Heart left ventricle (tissue), 16 donors: ENCODE measurements at regions not wholly inside any gene's neighbourhood (a gene's known extent, or its start where the extent isn't known, plus 50 kb on each side); places are given as distances from the start of the nearest gene placed in this dataset.

Experiments
- ATAC-seq, 4 donors: fragments of 200-7000 bp; cut with Tn5 transposase; one replicate each; pipeline ENCODE4 v1.9.1; 2020 to 2022; ENCODE audit warnings: moderate library complexity in 4 of 4, mild to moderate bottlenecking in 3 of 4, moderate number of reproducible peaks in 1 of 4
- DNase-seq, 5 donors: peaks; one replicate each; pipeline ENCODE4 v3.0.0-alpha.2; 2020
- H3K27ac ChIP-seq, 12 donors: fragments of 200-600 bp; sonication (generic) in 4 of 12; one replicate each; pipeline versions ENCODE4 v1.5.0 to v1.8.0; 2016 to 2022; ENCODE audit warnings: mild to moderate bottlenecking in 2 of 12
- H3K27me3 ChIP-seq, 9 donors: fragments of 200-600 bp; sonication (generic) in 2 of 9; one replicate each; pipeline versions ENCODE4 v1.5.1 to v1.8.0; 2016 to 2022; ENCODE audit warnings: mild to moderate bottlenecking in 3 of 9
- H3K36me3 ChIP-seq, 9 donors: fragments of 200-600 bp; sonication (generic) in 2 of 9; one replicate each; pipeline versions ENCODE4 v1.5.0 to v1.8.0; 2018 to 2022; ENCODE audit warnings: mild to moderate bottlenecking in 2 of 9
- H3K4me1 ChIP-seq, 12 donors: fragments of 200-600 bp; sonication (generic) in 4 of 12; one replicate each; pipeline versions ENCODE4 v1.5.0 to v1.8.0; 2016 to 2022; ENCODE audit warnings: mild to moderate bottlenecking in 3 of 12
- H3K4me3 ChIP-seq, 12 donors: fragments of 200-600 bp; sonication (generic) in 4 of 12; one replicate each; pipeline versions ENCODE4 v1.5.0 to v1.8.0; 2017 to 2022; ENCODE audit warnings: mild to moderate bottlenecking in 9 of 12, moderate library complexity in 4 of 12
- H3K9me3 ChIP-seq, 12 donors: fragments of 200-600 bp; sonication (generic) in 4 of 12; one replicate each; pipeline versions ENCODE4 v1.5.0 to v1.8.0; 2016 to 2022; ENCODE audit warnings: mild to moderate bottlenecking in 1 of 12
- CTCF ChIP-seq, 12 donors: fragments of 200-600 bp; sonication (generic) in 4 of 12; IDR thresholded peaks; one replicate each; pipeline versions ENCODE4 v1.5.0 to v1.8.0; 2018 to 2022; ENCODE audit warnings: antibody characterized with exemption in 12 of 12, mild to moderate bottlenecking in 5 of 12
- POLR2A ChIP-seq, 2 donors: fragments of 450-650 bp; IDR thresholded peaks; one replicate each; pipeline ENCODE4 v1.6.1; 2017; ENCODE audit warnings: antibody characterized with exemption in 2 of 2, mild to moderate bottlenecking in 2 of 2, moderate library complexity in 2 of 2
- WGBS, 4 donors: extraction: QIAGEN DNeasy Blood & Tissue Kit in 2 of 4; methylation state at CpG; one replicate each; pipeline versions ENCODE4 v1.1.5 to v1.1.7; 2013 to 2018; 5-methylcytosine and 5-hydroxymethylcytosine counted together
- intact Hi-C, 10 donors: fragments of 100-400 bp; cut with DNase I; formaldehyde crosslinking; loops; one replicate each; pipeline versions ENCODE4 v1.11.1 to v1.14.2; 2022
- donor health status: ischemic (EF 13 %, LVEDD 7.1; RV severe dilation, severe dysfunction).
- donor health status: healthy with polysubstance abuse.
- donor health status: DM: no; HTN: yes; CAD: no.
- donor health status: DM: no; HTN: no; CAD: no.
- donor health status: ischemic (EF 25% LVEDD 6.9; RV normal size, moderate dysfunction).
- donor health status: ischemic (EF 25% LVEDD 5.7; RV mildly dilated, moderate dysfunction).
- donor health status: healthy.
- donor health status: DM: yes; HTN: yes; CAD: no.
- donor health status: ischemic (EF 35%, LVEDD 5.7; RV mildly dilated, moderate dysfunction).
- donor health status: nonischemic (EF 11% LVEDD 7.7; RV severe dilation, severe dysfunction).
- donor health status: DM: yes; HTN: yes; CAD: no.
- donor health status: PGD.
- donor health status: ischemic (EF 29% LVEDD 5.4; RV normal size, mild dysfunction).
- donor health status: nonischemic (EF 23%, LVEDD 6.1; RV moderate dilation, normal function).

GRCh38 chr18:43620936-43621335, 343.6 kb upstream of the SYT4 start:
- 8 to 17% (median 10%) methylated on average over 2 of the region's 2 CpGs for WGBS, 4 donors
- TF ChIP-seq CTCF (IDR thresholded peaks at IDR 0.05) (peak; percentile 41 to 71 (median 54)), POLR2A (IDR thresholded peaks at IDR 0.05) (no peak)
- no peak for DNase-seq
- Histone ChIP-seq H3K27ac (no peak overlapping the region), H3K4me3 (no peak overlapping the region), H3K27me3 (no peaks in the 10 kb centered on the region), H3K9me3 (no peaks in the 10 kb centered on the region), H3K4me1 (no peaks in the 10 kb centered on the region), H3K36me3 (no peaks in the 10 kb centered on the region)
- peak in 2 of 4 donors; percentile 46 to 57 for ATAC-seq
- intact Hi-C loops = loop anchor here in 9 of 10 donors (2.0 to 10.0 kb wide), 9 partner anchors 166 to 1766 kb away; no protein-coding TSS in a partner anchor

GRCh38 chr18:43622024-43622423, 344.7 kb upstream of the SYT4 start:
- no peaks in the 10 kb centered on the region for H3K9me3 ChIP-seq
- H3K36me3 ChIP-seq = no peaks in the 10 kb centered on the region
- DNase-seq (no peak), ATAC-seq (no peak)
- no peak for TF ChIP-seq POLR2A (IDR thresholded peaks at IDR 0.05)
- no peaks in the 10 kb centered on the region for H3K4me1 ChIP-seq
- 64 to 81% (median 74%) methylated on average over 3 of the region's 3 CpGs for WGBS, 4 donors
- no peaks in the 10 kb centered on the region for H3K27me3 ChIP-seq
- intact Hi-C loops = loop anchor here in 9 of 10 donors (5.0 to 10.0 kb wide), 8 partner anchors 165 to 1765 kb away; no protein-coding TSS in a partner anchor
- H3K4me3 ChIP-seq = no peak overlapping the region
- H3K27ac ChIP-seq = no peak overlapping the region

DNA sequence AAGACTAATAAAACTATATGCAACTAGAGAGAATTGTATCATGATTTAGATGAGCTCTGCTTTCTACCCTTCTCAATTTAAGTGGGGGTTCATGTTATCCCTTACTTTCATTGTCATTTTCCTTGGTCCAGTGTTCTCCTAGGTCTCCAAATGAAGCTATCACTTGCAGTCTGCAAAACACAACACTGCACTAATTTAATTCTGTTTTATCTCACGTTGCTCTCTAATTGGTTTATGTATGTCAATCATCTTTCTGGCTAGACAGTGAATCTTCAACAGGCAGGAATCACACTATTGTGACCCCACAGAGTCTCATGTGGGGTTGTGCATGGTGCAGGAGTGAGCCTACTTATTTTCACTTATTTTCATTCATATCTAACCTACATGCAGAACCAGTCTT, 348.3 kb upstream of the SYT4 start:
- no peak for DNase-seq
- Histone ChIP-seq H3K9me3 (no peaks in the 10 kb centered on the region), H3K27me3 (no peaks in the 10 kb centered on the region), H3K36me3 (no peaks in the 10 kb centered on the region), H3K27ac (no peak overlapping the region), H3K4me1 (no peaks in the 10 kb centered on the region), H3K4me3 (no peak overlapping the region)
- intact Hi-C loops = loop anchor here in 7 of 10 donors (10.0 kb wide), 3 partner anchors 699 to 1759 kb away; no protein-coding TSS in a partner anchor
- WGBS, 4 donors = 24 to 44% (median 34%) methylated on average over 1 of the region's 1 CpG
- ATAC-seq = no peak
- TF ChIP-seq CTCF (IDR thresholded peaks at IDR 0.05) = no peak
- no peak for TF ChIP-seq POLR2A (IDR thresholded peaks at IDR 0.05)

GRCh38 chr18:43627848-43628530, 350.7 kb upstream of the SYT4 start:
- intact Hi-C loops = loop anchor here in 7 of 10 donors (10.0 kb wide), 3 partner anchors 697 to 1757 kb away; no protein-coding TSS in a partner anchor
- Histone ChIP-seq H3K27ac (no peak overlapping the region), H3K4me3 (no peak overlapping the region), H3K36me3 (no peaks in the 10 kb centered on the region), H3K27me3 (no peaks in the 10 kb centered on the region), H3K9me3 (no peaks in the 10 kb centered on the region), H3K4me1 (no peaks in the 10 kb centered on the region)
- DNase-seq (no peak), ATAC-seq (no peak)
- 66 to 87% (median 77%) methylated on average over 3 of the region's 3 CpGs for whole genome bisulfite sequencing, 4 donors
- TF ChIP-seq CTCF (IDR thresholded peaks at IDR 0.05) = no peak
- TF ChIP-seq POLR2A (IDR thresholded peaks at IDR 0.05) = no peak
